ENCODE measurements at regions not wholly inside any gene's neighbourhood (a gene's known extent, or its start where the extent isn't known, plus 50 kb on each side); places are given as distances from the start of the nearest gene placed in this dataset.
"Not testable (repeated sequence)": the region's sequence is repeated elsewhere in the genome, so short reads cannot be mapped to it uniquely, and the experiment has no call there.

DNA sequence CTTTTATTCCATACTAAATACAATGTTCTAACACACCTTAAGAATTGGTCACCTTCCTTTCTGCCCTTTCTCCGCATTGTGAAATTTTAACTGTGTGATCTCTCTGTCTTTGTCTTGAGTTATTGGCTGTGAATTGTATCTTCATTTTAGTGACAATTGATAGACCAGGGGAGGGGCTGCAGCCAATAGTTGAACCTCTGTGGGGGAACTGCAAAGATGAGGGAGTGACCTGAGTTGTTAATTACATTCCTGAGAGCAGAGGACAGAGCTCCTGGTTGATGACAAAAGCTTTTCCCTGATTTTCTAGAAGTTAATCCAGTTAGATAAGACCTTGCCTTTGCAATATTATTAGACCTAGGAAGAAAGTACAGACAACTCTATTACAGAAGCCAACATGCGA, 1535.7 kb downstream of the BRINP3 start:
- DNase-seq = no peak

DNA sequence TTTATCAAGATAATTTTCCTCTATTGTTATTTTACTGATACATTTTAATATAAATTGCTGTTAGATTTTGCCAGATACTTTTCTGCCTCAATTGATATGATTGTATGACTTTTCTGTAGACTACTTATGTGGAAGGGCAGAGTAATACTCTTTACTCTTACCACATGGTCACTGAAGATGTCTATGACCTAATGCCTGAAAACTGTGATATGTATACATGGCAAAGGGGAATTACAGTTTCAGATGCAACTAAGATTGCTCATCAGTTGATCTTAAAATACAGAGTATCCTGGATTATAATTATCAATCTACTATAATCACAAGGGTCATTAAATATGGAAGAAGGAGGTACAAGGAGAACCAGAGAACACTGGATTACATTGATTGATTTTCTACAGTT, 1528.0 kb downstream of the BRINP3 start:
- no peak for DNase-seq

DNA sequence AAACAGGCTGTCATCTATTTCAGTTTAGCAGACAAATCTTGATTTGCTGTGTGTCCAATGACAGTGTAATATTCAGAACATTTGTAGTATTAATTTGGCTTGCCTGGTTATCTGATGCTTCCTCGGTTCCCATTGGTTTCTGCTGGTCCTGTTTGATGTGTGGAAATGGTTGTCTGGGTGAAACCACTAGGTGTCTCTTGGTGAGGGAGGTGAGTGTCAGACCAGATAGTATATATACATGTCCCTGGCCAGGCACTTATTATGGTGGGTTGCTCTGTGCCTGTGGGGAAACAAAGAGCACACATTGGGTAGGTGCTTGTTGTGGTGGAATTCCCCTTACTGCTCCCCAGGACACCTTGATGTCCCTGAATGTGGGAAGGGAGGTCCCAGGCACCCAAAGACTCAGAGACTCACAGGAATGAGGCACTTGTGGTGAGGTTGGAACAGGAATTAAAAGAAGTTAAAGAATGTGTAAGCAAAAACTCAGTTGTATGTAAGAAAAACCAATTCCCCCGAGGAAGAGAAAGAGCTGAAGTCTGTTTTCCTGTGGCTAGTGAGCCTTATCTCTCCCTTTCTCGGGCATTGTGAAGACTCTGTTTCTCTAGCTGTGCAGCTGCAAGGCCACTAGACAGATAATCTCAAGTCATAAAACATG, 1519.1 kb downstream of the BRINP3 start:
- DNase-seq = no peak

DNA sequence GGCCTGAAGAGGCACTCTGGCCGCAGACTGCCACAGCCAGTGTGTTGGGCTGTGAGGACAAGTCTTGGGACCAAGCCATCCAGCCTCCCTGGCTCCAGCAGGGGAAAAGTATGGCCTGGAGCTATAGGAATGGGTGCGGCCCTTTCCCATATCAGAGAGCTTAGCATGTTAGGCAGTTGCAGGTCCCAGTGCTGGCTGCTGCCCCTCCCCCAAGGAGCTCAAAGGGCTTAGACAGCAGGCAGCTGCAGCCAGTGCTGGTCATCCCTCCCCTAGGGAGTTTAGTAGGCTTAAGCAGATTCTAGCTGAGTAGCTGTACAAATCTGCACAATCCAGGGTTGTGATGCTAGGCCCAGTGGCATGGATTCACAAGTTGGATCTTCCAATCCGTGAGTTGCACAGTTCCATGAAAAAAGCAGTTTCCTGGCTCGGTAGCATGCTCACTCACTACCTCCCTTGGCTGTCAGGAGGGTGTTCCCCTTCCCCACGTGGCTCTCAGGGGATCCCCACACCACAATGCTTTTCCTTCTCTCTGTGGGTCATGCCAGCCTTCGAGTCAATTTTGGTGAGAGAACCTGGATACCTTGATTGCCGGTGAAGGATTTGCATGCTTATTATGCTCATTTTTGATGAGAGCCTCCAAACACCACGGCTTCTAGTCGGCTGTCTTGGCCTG, 1490.8 kb downstream of the BRINP3 start:
- no peak for DNase-seq

DNA sequence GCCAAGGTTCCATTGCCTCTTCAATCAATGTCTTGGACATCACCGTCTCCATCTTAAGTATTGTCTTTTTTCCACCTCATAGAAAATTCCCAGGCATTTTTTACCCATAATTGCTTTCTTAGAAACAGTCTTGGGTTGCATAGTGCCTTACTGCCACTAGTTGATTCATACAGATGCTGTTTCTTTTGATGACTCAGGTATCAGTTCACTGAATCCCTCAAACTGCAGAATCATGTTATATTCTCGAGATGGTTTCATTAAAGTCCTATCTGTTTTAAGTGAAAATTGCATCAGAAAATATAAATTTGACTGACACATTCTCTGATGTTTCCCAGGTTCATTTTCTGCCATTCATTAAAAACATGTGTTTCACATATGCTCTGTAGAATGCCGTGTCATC, 1489.1 kb downstream of the BRINP3 start:
- DNase-seq = no peak

DNA sequence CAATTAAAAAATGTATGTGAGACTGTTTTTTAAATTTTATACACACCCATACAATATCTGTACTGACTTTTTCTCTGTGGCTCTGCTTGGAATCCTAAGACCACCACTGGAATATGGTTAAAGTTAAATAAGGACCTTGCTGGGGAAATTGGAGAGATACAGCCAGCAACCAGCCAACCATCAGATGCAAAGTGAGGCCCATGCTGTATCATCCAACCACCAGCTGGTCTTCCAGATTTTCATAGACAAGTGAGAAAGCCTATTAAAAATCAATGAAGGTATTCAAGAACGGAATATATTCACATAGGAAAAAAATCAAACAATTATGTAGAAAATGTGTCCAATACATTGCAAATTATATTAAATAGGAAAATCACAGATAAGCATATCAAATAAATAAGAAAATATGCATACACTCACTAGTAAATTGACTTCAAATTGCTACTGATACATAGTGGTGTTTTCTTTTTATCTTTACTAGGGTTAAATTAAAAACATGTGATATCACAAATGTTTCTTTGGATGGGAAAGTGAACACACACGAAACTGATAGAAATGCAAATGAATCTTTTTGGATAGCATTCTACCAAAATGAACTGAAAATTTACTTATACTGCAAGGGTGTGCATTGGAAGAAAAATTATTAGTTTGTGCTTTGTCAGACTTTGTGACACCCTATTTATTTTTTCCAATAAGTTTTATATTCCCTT, 1486.3 kb downstream of the BRINP3 start:
- DNase-seq = no peak

DNA sequence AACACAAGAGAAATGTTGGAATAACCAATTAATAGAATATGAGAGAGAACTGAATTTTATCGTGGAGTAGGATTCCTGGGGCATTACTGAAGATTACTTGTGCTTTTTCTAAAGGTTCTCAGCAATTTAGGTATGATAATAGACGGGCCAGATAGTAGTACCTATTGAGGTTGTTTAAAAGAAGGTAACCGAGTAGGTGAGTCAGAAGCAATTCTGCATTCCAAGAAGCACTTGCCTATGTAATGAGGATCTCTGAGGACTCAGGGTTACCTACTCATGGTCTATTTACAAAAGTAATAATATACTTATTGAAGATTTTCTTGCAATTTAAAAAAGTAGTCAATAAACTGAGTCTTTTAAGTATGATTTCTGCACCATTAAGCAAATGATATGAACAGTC, 1469.8 kb downstream of the BRINP3 start:
- DNase-seq = no peak

DNA sequence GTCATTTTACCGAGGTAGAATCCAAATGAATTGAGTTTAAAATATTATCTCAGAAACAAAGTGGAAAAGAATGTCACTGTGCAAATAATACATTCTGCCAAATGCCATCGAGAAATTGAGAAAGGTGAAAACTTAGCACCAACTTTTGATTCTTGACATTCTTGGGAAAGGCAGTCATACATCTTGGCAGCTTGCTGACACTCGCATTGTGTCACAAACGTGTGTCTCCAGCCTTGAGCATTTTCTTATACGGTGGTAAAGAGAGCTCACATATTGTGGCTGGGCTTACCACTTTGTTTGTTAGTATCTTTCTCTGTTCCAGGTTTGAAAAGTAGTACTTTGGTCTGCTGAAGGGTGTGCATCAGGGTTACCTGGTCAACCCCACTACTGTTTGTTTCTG, 1456.1 kb downstream of the BRINP3 start:
- DNase-seq = no peak

DNA sequence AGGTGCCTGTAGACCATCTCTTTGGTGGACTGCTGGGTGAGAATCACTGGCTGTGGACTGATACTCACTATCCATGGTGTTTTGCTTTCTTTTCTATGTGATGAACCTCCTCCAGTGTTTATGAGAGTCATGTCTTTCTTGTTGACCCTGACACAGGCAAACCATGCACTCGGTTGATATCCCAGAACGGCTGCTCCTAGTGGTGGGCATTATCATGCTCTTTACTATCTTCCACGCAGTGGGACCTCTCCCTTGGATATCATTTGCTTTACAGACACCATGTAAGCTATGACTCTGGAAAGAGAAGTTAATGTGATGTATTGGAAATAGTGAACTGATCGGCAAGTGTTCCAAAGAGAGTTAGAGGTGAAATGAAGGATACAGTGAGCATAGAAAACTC, 1455.6 kb downstream of the BRINP3 start:
- DNase-seq = no peak

DNA sequence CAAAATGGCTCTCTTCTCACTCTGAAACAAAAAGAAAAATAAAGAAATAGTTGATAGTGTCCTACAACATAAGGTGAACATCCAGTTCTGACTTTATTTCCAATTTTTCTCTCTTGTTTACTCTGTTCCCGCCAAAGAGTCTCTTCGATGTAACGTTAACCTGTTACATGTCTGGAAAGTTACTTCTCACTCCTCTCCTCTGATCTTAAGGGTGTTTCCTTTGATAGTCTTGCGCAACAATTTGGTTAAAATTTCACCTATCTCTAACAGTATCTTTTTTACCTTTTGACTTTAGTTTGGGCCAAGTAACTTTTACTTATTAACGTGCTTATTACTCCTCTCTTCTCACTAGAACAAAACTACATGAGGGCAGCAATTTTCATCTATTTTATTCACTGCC, 1450.2 kb downstream of the BRINP3 start:
- DNase-seq = no peak

DNA sequence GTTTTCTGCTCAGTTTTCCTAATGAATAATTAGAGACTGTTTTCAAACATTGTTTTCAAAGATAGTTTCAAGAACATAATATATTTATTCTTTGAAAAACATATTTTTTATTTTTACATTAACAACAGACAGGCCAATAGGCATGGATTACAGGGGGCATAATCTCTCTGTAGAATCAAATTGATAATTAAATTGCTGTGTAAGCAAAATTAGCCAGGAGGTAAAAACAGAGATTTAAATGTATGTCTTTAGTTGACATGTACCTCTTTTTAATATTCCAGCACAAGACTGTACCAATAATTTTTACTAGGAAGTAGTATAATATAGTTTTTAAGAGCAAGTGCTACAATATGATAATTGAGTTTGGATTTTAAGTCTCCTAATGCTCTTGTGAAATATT, 1444.5 kb downstream of the BRINP3 start:
- DNase-seq = no peak

DNA sequence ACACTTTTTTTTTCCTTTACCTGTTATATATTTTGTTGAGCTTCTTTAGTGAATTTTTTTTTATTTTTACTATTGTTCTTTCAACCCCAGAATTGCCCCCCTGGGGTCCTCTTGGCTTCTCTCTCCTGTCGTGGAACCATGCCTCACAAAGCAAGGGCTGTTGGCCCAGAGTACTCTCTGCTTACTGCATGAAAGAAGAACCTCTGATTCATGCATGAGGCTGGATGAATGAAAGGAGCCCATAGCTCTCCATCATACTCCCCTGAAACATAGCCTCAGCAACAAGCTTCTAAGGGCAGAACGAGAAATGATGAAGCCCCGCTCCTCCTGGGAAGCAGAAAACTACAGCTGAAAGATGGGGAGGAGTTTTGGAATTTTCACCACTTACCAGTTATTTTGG, 1441.0 kb downstream of the BRINP3 start:
- no peak for DNase-seq

DNA sequence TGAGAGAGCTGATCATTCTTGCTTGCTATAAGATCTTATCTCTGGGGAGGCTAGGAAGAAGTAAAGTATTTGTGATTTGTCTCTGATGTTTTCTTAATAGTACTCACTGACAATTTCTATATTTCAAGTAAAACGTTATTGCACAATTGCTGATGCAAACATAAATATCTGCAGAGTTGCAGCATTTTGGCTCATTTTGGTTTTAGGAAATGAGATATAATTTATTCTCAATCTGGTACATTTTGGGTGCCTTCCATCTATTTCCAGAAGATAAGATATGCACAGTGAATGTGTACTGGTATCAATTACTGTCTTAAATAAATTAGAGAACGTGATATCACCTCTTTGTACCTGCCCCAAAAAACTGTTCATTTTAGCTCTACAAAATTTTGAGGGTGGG, 1431.5 kb downstream of the BRINP3 start:
- DNase-seq = no peak

DNA sequence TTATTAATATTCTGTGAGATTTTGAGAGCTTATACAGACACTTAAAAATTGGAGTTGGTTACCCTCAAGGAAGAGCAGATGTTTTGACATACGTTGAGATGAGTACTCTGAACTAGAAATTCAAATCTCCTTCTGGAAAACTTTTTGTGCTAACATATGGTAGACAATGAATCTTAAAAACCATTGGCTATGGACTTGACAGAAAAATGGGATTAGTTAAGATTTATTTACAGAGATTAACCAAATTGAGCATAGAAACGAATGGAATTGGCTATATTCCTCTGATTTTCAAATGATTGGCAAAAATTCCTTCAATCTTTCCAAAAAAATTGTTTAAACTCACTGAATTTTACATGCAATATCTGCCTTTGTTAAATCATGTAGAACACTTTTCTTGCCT, 1392.9 kb downstream of the BRINP3 start:
- DNase-seq = no peak

DNA sequence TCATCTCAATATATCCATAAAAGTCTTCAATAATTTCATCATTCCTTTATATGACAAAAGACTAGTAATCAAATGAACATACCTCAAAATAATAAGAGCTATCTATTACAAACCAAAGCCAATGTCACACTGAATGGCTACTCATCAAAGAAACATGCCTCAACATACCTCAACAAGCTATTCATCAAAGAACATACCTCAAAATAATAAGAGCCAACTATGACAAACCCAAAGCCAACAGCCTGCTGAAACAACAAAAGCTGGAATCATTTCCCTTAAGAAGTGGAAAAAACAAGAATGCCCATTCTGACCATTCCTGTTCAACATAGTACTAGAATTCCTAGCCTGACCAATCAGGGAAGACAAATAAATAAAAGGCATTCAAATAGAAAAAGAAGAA, 1373.7 kb downstream of the BRINP3 start:
- DNase-seq = no peak

DNA sequence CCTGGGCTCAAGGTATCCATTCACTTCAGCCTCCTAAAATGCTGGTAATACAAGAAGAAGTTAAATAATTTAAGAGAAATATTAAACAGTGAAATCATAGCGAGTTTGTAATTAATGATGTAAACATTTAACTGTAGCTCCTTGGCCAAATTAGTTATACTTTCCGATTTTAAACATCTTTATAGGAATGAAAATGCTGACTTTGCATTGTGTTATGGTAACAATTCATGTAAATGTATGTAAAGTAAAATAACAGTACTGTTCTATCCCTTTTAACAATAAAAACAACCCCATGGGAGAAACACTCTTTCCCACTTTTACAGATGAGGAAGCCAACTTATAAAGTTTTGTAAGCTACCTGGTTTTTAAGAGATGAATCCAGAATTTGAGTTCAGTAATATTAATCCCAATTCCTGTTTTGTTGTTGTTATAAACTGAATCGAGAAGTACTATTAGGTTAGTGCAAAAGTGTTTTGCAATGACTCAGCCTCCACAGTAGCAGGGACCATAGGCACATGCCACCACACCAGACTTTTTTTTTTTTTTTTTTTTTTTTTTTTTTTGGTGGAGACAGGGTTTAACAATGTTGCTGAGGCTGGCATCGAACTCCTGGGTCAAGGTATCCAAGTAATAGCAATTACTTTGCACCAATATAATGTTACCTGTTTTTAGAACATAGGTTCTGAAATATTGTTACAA, 1360.4 kb downstream of the BRINP3 start:
- no peak for DNase-seq

DNA sequence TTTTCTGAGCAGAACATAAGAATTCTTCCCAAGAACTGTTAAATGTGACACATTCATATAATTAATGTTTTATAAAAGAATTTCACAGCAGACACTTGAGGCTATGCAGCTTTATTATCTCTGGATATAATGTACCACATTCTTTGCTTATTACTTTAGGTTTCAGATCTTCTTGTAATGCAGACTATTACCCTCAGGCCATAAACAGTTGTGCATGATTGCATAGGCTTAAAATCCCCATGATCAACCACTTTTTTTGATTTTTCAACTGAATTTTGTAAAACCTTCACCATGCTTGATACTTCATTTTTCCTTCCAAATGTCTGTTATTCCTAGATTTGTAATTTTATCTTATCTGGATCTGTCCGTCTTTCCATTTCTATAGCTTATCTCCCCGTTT, 1355.7 kb downstream of the BRINP3 start:
- no peak for DNase-seq

DNA sequence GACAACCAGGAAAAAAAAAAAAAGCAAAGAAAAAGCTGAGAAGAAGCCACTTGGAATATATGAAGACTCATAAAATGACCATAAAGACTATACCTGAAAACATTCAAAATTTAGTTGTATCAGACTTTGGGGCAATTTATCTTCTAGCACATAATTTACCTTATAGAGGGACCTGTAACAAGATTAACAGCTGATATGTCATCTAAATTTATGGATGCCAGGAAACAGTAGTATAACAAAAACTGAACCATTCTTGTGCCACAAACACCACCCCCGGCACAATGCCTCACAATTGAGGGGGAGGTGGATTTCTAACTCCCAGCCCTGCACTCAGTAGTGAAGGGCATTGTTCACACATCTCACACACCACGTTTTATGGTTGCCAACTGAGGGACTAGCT, 1352.0 kb downstream of the BRINP3 start:
- DNase-seq = no peak

DNA sequence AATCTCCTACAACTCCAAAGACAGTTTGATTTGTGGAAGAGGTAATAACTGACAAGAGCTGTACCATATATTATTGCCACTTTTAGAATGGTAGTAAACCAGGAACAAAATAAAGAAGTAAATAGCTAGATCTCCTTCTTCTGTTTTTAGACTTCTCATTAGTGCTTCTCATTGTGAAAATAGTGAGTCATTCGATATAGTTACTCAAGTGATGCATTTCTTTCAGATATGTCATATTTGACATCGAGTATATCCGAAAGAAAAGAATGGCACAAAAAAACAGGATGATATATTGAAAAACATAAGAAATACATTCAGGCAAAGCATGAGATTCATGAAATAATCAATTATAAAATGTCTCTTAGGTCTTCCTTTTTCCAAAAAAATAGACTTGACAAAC, 1346.1 kb downstream of the BRINP3 start:
- no peak for DNase-seq

DNA sequence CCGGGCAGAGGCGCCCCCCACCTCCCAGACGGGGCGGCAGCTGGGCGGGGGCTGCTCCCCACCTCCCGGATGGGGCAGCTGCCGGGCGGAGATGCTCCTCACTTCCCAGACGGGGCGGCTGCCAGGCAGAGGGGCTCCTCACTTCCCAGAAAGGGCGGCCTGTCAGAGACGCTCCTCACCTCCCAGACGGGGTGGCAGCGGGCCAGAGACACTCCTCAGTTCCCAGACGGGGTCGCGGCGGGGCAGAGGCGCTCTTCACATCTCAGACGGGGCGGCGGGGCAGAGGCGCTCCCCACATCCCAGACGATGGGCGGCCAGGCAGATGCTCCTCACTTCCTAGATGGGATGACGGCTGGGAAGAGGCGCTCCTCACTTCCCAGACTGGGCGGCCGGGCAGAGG, 1337.9 kb downstream of the BRINP3 start:
- not testable (repeated sequence) for DNase-seq

DNA sequence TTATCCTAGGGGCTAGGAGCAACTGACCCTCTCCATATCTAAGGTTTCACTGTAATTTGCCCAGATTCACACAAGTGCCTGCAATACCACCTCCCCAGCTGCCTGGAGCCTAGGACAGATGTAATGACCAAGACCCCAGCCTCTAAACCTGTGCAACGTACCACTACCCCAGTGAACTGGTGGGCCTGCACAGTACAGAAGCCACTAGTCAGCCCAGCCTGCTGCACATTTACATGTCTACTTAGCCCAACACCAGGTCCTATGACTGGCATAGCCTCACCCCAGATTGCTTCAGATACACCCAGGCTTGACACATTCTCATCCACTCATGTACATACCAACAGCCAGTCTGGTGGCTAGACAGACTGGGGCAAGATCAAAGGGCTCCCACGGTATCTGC, 1336.6 kb downstream of the BRINP3 start:
- DNase-seq = no peak

DNA sequence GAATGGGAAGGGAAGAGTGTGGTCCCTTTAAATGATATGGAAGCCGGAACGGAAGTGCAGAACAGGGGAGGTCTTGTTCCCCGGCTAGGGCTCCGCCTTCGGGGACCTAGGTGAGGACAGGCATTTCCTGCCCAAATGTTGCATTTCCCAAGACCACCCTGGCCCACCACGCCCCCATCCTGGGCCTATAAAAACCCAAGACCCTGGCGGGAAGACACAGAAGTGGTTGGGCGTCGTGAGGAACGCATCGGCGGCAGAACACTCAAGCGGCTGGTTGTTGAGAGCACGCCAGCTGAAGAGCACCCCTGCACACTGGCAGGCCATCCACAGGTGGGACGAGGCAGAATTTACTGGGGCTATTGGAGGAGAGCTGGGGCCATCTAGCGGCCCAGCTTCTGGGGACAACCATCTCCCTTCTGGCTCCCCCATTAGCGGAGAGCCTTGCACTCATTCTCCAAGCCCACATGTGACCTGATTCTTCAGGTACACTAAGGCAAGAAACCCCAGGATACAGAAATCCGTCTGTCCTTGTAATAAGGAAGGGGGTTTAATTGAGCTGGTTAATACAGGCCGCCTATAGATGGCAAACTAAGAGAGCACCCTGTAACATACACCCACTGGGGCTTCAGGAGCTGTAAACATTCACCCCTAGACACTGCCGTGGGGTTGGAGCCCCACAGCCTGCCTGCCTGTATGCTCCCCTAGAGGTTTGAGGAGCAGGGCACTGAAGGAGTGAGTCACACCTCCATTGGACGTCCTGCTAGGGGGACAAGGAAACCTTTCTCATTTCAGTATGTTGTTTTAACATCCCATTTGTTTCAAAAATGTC, 1327.9 kb downstream of the BRINP3 start:
- DNase-seq = no peak

DNA sequence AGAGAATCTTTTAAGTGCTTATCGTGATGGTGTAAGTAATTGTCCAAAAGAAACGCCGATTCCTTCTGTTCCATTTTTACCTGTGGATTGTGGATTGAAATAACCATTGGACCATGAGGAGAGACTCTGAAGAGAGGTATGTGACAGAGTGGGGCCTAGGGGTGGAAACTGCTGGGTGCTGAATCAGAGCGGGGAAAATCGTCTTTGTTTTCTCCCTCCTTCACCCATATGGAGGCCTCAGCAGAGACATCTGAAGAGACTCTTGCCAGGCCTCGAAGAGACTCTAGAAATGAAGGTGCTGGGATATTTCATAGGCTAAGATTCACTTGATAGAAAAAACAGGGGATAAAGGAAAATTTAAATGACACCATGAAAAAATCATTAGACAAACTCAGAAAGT, 1327.0 kb downstream of the BRINP3 start:
- no peak for DNase-seq
